DOHH2 (cell line): ENCODE measurements at regions not wholly inside any gene's neighbourhood (a gene's known extent, or its start where the extent isn't known, plus 50 kb on each side); places are given as distances from the start of the nearest gene placed in this dataset.

Experiments
- H3F3A ChIP-seq: fragments of 200-600 bp; sonication (generic), shearing (Covaris generic); 2 replicates; pipeline ENCODE4 v1.6.0; 2016; ENCODE audit warnings: antibody characterized with exemption, mild to moderate bottlenecking; ENCODE audit not compliant: control insufficient read depth, insufficient read depth
- H3K27ac ChIP-seq: fragments of 200-600 bp; sonication (generic); 2 replicates; pipeline ENCODE4 v1.5.1; 2014; ENCODE audit warnings: low read depth, mild to moderate bottlenecking, low read length, moderate library complexity
- H3K27me3 ChIP-seq: fragments of 200-600 bp; sonication (generic); 2 replicates; pipeline ENCODE4 v1.6.1; 2014; ENCODE audit warnings: mild to moderate bottlenecking, low read length, mixed read lengths; ENCODE audit not compliant: control insufficient read depth
- H3K36me3 ChIP-seq: fragments of 200-600 bp; sonication (generic); 2 replicates; pipeline ENCODE4 v1.6.1; 2014; ENCODE audit warnings: mild to moderate bottlenecking, low read length, moderate library complexity, mixed read lengths; ENCODE audit not compliant: control insufficient read depth
- H3K4me1 ChIP-seq: fragments of 200-600 bp; sonication (generic); 2 replicates; pipeline ENCODE4 v1.6.1; 2014; ENCODE audit warnings: mild to moderate bottlenecking, low read length, mixed read lengths; ENCODE audit not compliant: control insufficient read depth
- H3K4me2 ChIP-seq: fragments of 200-600 bp; sonication (generic); 2 replicates; pipeline ENCODE4 v1.6.0; 2014; ENCODE audit warnings: mild to moderate bottlenecking, low read length, moderate library complexity
- H3K4me3 ChIP-seq: fragments of 200-600 bp; sonication (generic); 2 replicates; pipeline ENCODE4 v1.5.1; 2014; ENCODE audit warnings: mild to moderate bottlenecking, low read length, mixed read lengths
- H3K79me2 ChIP-seq: fragments of 200-600 bp; sonication (generic); 2 replicates; pipeline ENCODE4 v1.6.1; 2014; ENCODE audit warnings: mild to moderate bottlenecking, low read length, mixed read lengths; ENCODE audit not compliant: control insufficient read depth
- H3K9me2 ChIP-seq: fragments of 200-600 bp; sonication (generic); replicated peaks from 2 replicates; pipeline ENCODE4 v1.6.1; 2014; ENCODE audit warnings: mild to moderate bottlenecking, low read length, mixed read lengths; ENCODE audit not compliant: control insufficient read depth
- H3K9me3 ChIP-seq: fragments of 200-600 bp; sonication (generic); 2 replicates; pipeline ENCODE4 v1.6.1; 2014; ENCODE audit warnings: antibody characterized with exemption, low read length, mixed read lengths; ENCODE audit not compliant: control insufficient read depth, insufficient read depth
- H4K20me1 ChIP-seq: fragments of 200-600 bp; sonication (generic); 2 replicates; pipeline ENCODE4 v1.6.0; 2014; ENCODE audit warnings: low read depth, mild to moderate bottlenecking, antibody characterized with exemption, low read length, moderate library complexity; ENCODE audit not compliant: control insufficient read depth, insufficient read depth
- EZH2phosphoT487 ChIP-seq: fragments of 200-600 bp; sonication (generic); IDR thresholded peaks from 2 replicates; pipeline ENCODE4 v1.6.1; 2017; ENCODE audit warnings: borderline replicate concordance, mild to moderate bottlenecking, antibody characterized with exemption, low read length, moderate library complexity, mixed read lengths
- TF ChIP-seq, protein P1 (sequence below): fragments of 200-600 bp; sonication (generic); IDR thresholded peaks from one replicate; pipeline ENCODE4 v1.5.1; 2014; ENCODE audit warnings: antibody characterized with exemption, mild to moderate bottlenecking, low read depth, low read length; ENCODE audit not compliant: poor library complexity, severe bottlenecking

DNA sequence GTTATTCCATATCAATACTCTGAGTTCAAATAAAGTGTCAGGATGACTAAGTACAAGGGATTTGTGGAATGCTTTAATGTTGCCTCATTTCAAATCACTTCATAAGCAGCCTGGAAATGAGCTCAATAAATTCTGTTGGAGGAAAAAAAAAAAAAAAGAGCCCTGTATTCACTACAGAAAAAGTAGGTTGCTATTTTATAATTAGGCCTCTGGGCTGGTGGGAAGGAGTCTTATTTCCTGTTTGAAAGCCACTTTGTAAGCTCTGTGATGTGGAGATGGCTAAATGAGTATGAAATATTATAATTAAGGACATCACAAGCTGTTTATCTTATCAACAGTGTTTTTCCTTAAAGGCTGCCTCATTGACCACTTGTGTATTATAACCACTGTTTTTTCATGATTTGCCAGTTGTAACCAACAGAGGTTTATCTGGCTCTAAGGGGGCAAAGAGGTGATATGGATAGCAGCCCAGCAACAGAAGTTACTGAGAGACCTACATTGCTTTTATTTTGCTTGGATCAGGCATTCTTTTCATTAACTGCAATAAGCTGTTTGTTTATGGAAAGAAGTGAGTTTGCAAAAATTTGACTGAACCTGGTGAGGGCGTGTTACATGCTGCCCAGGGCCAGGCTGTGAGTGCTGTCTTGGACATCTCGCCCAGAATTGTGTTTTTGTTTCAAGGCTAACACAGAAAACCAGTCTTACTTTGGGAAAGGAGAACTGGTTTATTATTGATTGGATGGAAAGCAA lies 563.3 kb upstream of the MAP3K7 start:
- H3K4me2 ChIP-seq = no peak overlapping the region
- H3K27me3 ChIP-seq = no peaks in the 10 kb centered on the region
- H3K4me3 ChIP-seq = no peak overlapping the region
- H3F3A ChIP-seq = no peaks in the 10 kb centered on the region
- H3K4me1 ChIP-seq = no peaks in the 10 kb centered on the region
- H3K36me3 ChIP-seq = no peaks in the 10 kb centered on the region
- no peak overlapping the region for H3K27ac ChIP-seq
- no peaks in the 10 kb centered on the region for H3K79me2 ChIP-seq
- no peaks in the 10 kb centered on the region for H3K9me2 ChIP-seq
- H3K9me3 ChIP-seq = no peaks in the 10 kb centered on the region
- TF ChIP-seq EZH2phosphoT487 = no peak
- TF ChIP-seq, protein P1, sequence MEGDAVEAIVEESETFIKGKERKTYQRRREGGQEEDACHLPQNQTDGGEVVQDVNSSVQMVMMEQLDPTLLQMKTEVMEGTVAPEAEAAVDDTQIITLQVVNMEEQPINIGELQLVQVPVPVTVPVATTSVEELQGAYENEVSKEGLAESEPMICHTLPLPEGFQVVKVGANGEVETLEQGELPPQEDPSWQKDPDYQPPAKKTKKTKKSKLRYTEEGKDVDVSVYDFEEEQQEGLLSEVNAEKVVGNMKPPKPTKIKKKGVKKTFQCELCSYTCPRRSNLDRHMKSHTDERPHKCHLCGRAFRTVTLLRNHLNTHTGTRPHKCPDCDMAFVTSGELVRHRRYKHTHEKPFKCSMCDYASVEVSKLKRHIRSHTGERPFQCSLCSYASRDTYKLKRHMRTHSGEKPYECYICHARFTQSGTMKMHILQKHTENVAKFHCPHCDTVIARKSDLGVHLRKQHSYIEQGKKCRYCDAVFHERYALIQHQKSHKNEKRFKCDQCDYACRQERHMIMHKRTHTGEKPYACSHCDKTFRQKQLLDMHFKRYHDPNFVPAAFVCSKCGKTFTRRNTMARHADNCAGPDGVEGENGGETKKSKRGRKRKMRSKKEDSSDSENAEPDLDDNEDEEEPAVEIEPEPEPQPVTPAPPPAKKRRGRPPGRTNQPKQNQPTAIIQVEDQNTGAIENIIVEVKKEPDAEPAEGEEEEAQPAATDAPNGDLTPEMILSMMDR = no peak
- H4K20me1 ChIP-seq = no peaks in the 10 kb centered on the region

- no peak overlapping the region for H3K4me3 ChIP-seq
- H3K9me2 ChIP-seq = no peaks in the 10 kb centered on the region
- TF ChIP-seq EZH2phosphoT487 = no peak
- no peaks in the 10 kb centered on the region for H3K36me3 ChIP-seq
- no peak overlapping the region for H3K4me2 ChIP-seq
- H3K79me2 ChIP-seq = no peaks in the 10 kb centered on the region
- no peaks in the 10 kb centered on the region for H3F3A ChIP-seq
- H3K9me3 ChIP-seq = no peaks in the 10 kb centered on the region
- no peaks in the 10 kb centered on the region for H4K20me1 ChIP-seq
- no peak overlapping the region for H3K27ac ChIP-seq
- no peaks in the 10 kb centered on the region for H3K4me1 ChIP-seq
- no peaks in the 10 kb centered on the region for H3K27me3 ChIP-seq
These were observed 562.5 kb upstream of the MAP3K7 start for GRCh38 chr6:91149246-91149955.

- no peaks in the 10 kb centered on the region for H3K79me2 ChIP-seq
- H3K9me2 ChIP-seq = no peaks in the 10 kb centered on the region
- H3F3A ChIP-seq = no peaks in the 10 kb centered on the region
- no peaks in the 10 kb centered on the region for H4K20me1 ChIP-seq
- no peaks in the 10 kb centered on the region for H3K4me1 ChIP-seq
- H3K27ac ChIP-seq = no peak overlapping the region
- no peaks in the 10 kb centered on the region for H3K36me3 ChIP-seq
- no peak overlapping the region for H3K4me2 ChIP-seq
- no peak for TF ChIP-seq EZH2phosphoT487
- TF ChIP-seq, protein P1 = no peak
- no peaks in the 10 kb centered on the region for H3K9me3 ChIP-seq
- H3K4me3 ChIP-seq = no peak overlapping the region
- H3K27me3 ChIP-seq = peaks cover 4% of the 10 kb centered on the region; the same call in 1 of the 2 replicates
These were observed 557.3 kb upstream of the MAP3K7 start for GRCh38 chr6:91144126-91144525.

GRCh38 chr6:91142154-91142553 lies 555.3 kb upstream of the MAP3K7 start:
- Histone ChIP-seq H3K9me2 (no peaks in the 10 kb centered on the region), H3K4me1 (no peaks in the 10 kb centered on the region), H3K9me3 (no peaks in the 10 kb centered on the region), H3K4me3 (no peak overlapping the region), H3K4me2 (no peak overlapping the region), H3F3A (no peaks in the 10 kb centered on the region), H4K20me1 (no peaks in the 10 kb centered on the region), H3K79me2 (no peaks in the 10 kb centered on the region), H3K36me3 (no peaks in the 10 kb centered on the region), H3K27ac (no peak overlapping the region), H3K27me3 (peaks cover 4% of the 10 kb centered on the region; the same call in 1 of the 2 replicates)
- no peak for TF ChIP-seq EZH2phosphoT487
- TF ChIP-seq, protein P1 = no peak
